ENCODE measurements at regions not wholly inside any gene's neighbourhood (a gene's known extent, or its start where the extent isn't known, plus 50 kb on each side); places are given as distances from the start of the nearest gene placed in this dataset.

DNA sequence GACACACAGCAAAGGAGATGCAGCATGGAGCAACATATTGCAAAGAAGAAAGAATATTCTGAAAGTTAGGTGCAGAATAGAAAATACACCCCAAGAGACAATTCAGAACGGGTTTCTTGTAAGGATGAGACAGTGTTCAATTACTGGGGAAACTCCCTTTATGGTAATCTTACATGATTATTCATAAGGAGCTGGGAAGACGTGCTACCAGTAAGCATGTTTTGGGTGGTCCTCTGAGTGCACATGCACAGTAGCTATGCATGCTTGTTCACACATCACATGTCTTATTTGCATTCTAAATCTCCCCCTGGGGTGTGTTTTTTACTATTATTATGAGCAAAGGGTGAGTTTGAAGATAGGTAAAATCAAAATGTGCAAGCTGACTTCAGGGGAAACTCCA, 1448.8 kb downstream of the TECRL start:
- Mint-ChIP-seq H3K9me3 (no peaks in the 10 kb centered on the region), H3K36me3 (ENCODE audit: low read depth) (no peaks in the 10 kb centered on the region), H3K4me1 (no peaks in the 10 kb centered on the region), H3K27me3 (ENCODE audit: insufficient read depth, low read depth, poor library complexity) (no peaks in the 10 kb centered on the region), H3K4me3 (no peak overlapping the region), H3K27ac (no peak overlapping the region)
- no peak overlapping the region for H3K27ac ChIP-seq (ENCODE audit: low read depth)
- H3K4me2 ChIP-seq: no peak overlapping the region
- H3K27me3 ChIP-seq (ENCODE audit: insufficient read depth): no peaks in the 10 kb centered on the region
- H4K20me1 ChIP-seq (replicated peaks; ENCODE audit: insufficient read depth): no peaks in the 10 kb centered on the region
- H3K4me3 ChIP-seq: no peak overlapping the region
- H3F3A ChIP-seq (replicated peaks; ENCODE audit: low read depth): no peaks in the 10 kb centered on the region
- H3K79me2 ChIP-seq (replicated peaks; ENCODE audit: insufficient read depth): no peaks in the 10 kb centered on the region
- no peaks in the 10 kb centered on the region for H3K36me3 ChIP-seq (ENCODE audit: insufficient read depth)
- H3K9me2 ChIP-seq (ENCODE audit: insufficient read depth): 0 out of 2 replicates have a peak, but pooled peaks cover 9% of the 10 kb centered on the region
- TF ChIP-seq JUNB (IDR thresholded peaks at IDR 0.05; ENCODE audit: unreplicated experiment) (no peak), ZNF331 (CRISPR knock-in tag; IDR thresholded peaks at IDR 0.05; ENCODE audit: low read depth) (no peak), ZNF114 (CRISPR knock-in tag; IDR thresholded peaks at IDR 0.05) (no peak), POLR2AphosphoS5 (IDR thresholded peaks at IDR 0.05; ENCODE audit: low read depth) (no peak), CREB1 (CRISPR knock-in tag; IDR thresholded peaks at IDR 0.05; ENCODE audit: low read depth) (no peak), EZH2phosphoT487 (IDR thresholded peaks at IDR 0.05; ENCODE audit: unreplicated experiment) (no peak), EZH2 (IDR thresholded peaks at IDR 0.05; ENCODE audit: low read depth, unreplicated experiment) (no peak), NANOG (IDR thresholded peaks at IDR 0.05; ENCODE audit: borderline replicate concordance) (no peak), STAT1 (IDR thresholded peaks at IDR 0.05; ENCODE audit: unreplicated experiment) (no peak)
- TF ChIP-seq, protein P1, sequence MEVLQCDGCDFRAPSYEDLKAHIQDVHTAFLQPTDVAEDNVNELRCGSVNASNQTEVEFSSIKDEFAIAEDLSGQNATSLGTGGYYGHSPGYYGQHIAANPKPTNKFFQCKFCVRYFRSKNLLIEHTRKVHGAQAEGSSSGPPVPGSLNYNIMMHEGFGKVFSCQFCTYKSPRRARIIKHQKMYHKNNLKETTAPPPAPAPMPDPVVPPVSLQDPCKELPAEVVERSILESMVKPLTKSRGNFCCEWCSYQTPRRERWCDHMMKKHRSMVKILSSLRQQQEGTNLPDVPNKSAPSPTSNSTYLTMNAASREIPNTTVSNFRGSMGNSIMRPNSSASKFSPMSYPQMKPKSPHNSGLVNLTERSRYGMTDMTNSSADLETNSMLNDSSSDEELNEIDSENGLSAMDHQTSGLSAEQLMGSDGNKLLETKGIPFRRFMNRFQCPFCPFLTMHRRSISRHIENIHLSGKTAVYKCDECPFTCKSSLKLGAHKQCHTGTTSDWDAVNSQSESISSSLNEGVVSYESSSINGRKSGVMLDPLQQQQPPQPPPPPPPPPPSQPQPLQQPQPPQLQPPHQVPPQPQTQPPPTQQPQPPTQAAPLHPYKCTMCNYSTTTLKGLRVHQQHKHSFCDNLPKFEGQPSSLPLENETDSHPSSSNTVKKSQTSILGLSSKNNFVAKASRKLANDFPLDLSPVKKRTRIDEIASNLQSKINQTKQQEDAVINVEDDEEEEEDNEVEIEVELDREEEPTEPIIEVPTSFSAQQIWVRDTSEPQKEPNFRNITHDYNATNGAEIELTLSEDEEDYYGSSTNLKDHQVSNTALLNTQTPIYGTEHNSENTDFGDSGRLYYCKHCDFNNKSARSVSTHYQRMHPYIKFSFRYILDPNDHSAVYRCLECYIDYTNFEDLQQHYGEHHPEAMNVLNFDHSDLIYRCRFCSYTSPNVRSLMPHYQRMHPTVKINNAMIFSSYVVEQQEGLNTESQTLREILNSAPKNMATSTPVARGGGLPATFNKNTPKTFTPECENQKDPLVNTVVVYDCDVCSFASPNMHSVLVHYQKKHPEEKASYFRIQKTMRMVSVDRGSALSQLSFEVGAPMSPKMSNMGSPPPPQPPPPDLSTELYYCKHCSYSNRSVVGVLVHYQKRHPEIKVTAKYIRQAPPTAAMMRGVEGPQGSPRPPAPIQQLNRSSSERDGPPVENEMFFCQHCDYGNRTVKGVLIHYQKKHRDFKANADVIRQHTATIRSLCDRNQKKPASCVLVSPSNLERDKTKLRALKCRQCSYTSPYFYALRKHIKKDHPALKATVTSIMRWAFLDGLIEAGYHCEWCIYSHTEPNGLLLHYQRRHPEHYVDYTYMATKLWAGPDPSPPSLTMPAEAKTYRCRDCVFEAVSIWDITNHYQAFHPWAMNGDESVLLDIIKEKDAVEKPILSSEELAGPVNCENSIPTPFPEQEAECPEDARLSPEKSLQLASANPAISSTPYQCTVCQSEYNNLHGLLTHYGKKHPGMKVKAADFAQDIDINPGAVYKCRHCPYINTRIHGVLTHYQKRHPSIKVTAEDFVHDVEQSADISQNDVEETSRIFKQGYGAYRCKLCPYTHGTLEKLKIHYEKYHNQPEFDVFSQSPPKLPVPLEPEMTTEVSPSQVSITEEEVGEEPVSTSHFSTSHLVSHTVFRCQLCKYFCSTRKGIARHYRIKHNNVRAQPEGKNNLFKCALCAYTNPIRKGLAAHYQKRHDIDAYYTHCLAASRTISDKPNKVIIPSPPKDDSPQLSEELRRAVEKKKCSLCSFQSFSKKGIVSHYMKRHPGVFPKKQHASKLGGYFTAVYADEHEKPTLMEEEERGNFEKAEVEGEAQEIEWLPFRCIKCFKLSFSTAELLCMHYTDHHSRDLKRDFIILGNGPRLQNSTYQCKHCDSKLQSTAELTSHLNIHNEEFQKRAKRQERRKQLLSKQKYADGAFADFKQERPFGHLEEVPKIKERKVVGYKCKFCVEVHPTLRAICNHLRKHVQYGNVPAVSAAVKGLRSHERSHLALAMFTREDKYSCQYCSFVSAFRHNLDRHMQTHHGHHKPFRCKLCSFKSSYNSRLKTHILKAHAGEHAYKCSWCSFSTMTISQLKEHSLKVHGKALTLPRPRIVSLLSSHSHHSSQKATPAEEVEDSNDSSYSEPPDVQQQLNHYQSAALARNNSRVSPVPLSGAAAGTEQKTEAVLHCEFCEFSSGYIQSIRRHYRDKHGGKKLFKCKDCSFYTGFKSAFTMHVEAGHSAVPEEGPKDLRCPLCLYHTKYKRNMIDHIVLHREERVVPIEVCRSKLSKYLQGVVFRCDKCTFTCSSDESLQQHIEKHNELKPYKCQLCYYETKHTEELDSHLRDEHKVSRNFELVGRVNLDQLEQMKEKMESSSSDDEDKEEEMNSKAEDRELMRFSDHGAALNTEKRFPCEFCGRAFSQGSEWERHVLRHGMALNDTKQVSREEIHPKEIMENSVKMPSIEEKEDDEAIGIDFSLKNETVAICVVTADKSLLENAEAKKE (CRISPR knock-in tag; IDR thresholded peaks at IDR 0.05): no peak
- TF ChIP-seq, protein P2, sequence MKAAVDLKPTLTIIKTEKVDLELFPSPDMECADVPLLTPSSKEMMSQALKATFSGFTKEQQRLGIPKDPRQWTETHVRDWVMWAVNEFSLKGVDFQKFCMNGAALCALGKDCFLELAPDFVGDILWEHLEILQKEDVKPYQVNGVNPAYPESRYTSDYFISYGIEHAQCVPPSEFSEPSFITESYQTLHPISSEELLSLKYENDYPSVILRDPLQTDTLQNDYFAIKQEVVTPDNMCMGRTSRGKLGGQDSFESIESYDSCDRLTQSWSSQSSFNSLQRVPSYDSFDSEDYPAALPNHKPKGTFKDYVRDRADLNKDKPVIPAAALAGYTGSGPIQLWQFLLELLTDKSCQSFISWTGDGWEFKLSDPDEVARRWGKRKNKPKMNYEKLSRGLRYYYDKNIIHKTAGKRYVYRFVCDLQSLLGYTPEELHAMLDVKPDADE (IDR thresholded peaks at IDR 0.05): no peak
- TF ChIP-seq, protein P3, sequence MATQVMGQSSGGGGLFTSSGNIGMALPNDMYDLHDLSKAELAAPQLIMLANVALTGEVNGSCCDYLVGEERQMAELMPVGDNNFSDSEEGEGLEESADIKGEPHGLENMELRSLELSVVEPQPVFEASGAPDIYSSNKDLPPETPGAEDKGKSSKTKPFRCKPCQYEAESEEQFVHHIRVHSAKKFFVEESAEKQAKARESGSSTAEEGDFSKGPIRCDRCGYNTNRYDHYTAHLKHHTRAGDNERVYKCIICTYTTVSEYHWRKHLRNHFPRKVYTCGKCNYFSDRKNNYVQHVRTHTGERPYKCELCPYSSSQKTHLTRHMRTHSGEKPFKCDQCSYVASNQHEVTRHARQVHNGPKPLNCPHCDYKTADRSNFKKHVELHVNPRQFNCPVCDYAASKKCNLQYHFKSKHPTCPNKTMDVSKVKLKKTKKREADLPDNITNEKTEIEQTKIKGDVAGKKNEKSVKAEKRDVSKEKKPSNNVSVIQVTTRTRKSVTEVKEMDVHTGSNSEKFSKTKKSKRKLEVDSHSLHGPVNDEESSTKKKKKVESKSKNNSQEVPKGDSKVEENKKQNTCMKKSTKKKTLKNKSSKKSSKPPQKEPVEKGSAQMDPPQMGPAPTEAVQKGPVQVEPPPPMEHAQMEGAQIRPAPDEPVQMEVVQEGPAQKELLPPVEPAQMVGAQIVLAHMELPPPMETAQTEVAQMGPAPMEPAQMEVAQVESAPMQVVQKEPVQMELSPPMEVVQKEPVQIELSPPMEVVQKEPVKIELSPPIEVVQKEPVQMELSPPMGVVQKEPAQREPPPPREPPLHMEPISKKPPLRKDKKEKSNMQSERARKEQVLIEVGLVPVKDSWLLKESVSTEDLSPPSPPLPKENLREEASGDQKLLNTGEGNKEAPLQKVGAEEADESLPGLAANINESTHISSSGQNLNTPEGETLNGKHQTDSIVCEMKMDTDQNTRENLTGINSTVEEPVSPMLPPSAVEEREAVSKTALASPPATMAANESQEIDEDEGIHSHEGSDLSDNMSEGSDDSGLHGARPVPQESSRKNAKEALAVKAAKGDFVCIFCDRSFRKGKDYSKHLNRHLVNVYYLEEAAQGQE (IDR thresholded peaks at IDR 0.05; ENCODE audit: unreplicated experiment): no peak
- TF ChIP-seq, protein P4, sequence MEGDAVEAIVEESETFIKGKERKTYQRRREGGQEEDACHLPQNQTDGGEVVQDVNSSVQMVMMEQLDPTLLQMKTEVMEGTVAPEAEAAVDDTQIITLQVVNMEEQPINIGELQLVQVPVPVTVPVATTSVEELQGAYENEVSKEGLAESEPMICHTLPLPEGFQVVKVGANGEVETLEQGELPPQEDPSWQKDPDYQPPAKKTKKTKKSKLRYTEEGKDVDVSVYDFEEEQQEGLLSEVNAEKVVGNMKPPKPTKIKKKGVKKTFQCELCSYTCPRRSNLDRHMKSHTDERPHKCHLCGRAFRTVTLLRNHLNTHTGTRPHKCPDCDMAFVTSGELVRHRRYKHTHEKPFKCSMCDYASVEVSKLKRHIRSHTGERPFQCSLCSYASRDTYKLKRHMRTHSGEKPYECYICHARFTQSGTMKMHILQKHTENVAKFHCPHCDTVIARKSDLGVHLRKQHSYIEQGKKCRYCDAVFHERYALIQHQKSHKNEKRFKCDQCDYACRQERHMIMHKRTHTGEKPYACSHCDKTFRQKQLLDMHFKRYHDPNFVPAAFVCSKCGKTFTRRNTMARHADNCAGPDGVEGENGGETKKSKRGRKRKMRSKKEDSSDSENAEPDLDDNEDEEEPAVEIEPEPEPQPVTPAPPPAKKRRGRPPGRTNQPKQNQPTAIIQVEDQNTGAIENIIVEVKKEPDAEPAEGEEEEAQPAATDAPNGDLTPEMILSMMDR (conservative IDR thresholded peaks at IDR 0.05; ENCODE audit: low read depth in 2 of 2): no peak
- no peaks in the 10 kb centered on the region for H3K4me1 ChIP-seq (ENCODE audit: insufficient read depth)
- H2AFZ ChIP-seq: no peak overlapping the region
- no peak for ATAC-seq
- DNase-seq (ENCODE audit: low spot score): no peak
